Activated naive CD4-positive, alpha-beta T cell treated with Interleukin-2 at 50 U/mL for 16 hours (primary cell): ENCODE measurements at regions not wholly inside any gene's neighbourhood (a gene's known extent, or its start where the extent isn't known, plus 50 kb on each side); places are given as distances from the start of the nearest gene placed in this dataset.
"Not testable (repeated sequence)": the region's sequence is repeated elsewhere in the genome, so short reads cannot be mapped to it uniquely, and the experiment has no call there.

ENCODE experiments used
- DNase-seq: peaks from one replicate; pipeline ENCODE4 v3.0.0-alpha.2; 2020

DNA sequence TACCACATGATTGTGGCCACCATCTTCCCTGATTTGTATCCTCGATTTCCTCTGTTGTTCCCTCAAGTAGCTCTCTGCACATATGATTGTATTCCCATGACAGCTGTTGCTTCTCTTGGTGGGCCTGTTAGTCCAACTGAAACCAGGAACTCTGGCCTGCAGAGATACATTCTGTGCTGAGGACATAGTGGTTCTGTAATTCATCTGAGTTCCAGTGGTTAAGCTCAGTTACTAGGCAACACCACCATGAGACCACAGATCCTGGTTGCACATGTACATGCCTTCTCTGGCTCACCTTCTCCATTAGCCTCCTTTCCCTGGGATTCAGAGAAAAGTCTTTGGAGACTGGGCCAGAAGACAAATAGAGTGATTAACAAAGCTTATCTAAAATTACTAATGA is 172.1 kb upstream of the SLC7A11 start:
- no peak for DNase-seq

DNA sequence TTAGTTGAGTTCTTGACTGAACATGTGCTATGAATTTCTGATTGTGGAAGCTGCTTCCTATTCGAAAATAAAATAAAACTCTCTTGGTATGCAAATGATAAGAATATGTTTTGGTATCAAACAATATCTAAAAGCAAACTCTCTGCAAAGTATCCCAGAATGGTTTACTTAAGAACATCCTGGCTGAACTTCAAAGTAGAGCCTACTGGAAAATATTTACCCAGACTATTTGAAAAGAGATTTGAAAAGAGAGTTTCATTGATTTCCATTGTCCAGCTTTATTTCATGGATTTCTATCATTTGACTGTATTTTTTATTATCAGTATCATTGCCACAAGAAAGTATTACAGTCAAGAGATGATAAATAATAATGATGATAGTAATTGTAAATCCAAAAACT is 171.1 kb upstream of the SLC7A11 start:
- no peak for DNase-seq

DNA sequence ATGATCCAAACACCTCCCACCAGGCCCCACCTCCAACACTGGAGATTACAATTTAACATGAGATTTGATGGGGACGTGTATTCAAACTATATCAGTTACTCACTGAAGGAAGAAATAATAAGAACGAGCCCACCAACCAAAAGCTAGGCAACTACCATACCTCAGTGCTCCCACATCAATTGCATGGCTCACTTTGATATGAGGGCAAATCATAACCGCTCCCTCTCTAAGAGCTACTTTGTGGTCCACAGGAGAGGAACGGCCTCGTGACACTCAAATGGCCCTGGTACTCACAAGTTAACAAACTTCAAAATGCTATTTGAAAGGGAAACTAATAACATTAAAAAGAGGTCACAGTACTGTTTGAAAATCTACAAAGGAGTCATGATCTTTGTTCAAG is 170.7 kb upstream of the SLC7A11 start:
- no peak for DNase-seq

DNA sequence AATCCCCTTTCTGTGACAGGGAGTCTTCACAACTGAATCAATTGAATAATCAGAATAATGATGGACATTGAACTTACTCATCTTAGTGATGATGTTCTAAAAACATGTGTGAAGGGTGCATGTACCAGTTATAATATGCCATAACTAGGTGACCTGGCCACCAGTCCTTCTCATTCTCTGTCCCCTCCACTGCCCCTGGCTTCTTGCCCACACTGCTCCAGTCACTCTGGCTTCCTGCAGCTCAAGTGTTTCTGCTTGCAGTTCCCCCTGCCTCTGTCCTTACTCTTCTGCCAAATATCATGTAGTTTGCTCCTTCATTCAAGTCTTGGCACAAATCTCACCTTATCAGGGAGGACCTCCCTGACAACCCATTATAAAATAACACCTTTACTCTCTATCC is 168.1 kb upstream of the SLC7A11 start:
- DNase-seq = no peak

DNA sequence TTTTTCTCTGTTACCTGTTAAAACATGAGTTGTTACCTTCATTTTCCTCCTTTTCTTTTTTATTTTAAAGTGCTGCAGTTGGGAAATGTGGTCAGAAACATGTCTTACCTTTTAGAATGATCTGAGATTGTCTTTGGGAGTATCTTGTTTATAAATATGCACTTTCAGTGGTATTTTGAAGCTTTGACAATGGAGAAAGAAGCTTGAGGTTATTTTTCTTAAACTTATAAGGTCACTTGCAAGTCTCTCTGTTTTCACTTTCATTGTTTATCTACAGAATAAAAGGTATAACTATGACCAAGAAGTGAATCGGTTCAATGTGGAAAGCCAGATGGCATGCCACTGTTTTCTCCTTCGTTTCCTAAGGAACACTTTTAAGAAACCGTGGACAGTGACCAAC is 167.5 kb upstream of the SLC7A11 start:
- DNase-seq = no peak

DNA sequence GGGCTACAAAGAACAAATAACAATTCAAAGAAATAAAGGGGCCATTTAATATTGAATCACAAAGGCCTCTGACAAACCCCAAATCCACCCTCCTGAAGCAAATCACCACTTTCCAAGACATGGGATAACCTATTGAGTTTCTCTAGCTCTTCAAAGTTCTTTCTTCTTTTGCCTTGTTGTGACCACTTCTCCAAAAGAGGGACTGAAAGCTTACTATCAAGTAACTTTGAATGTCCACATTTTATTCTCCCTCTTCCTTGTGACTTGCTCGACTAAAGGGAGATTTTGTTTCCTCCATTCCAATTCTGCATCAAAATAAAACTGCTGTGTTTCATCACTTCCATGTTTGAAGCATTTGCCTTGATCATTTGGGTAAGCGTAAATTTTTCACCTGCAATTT is 166.6 kb upstream of the SLC7A11 start:
- DNase-seq = no peak

DNA sequence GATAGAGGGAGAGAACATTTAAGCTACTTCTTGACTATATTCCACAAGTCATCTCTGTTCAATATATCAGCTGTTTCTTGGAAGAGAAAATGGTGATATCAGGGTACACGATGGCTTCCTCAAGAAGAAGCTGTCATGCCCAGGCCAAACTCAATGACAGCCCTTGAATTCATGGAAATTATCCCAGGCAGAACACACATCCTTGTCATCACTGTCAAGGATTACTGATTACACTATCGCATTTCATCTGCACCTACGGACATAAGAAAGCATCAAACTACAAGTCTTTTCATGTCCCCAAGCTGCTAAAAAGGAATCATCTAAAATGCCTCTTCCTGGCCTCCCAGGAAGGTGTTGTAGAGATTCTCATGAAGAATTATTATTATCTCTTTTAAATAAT is 165.2 kb upstream of the SLC7A11 start:
- no peak for DNase-seq

DNA sequence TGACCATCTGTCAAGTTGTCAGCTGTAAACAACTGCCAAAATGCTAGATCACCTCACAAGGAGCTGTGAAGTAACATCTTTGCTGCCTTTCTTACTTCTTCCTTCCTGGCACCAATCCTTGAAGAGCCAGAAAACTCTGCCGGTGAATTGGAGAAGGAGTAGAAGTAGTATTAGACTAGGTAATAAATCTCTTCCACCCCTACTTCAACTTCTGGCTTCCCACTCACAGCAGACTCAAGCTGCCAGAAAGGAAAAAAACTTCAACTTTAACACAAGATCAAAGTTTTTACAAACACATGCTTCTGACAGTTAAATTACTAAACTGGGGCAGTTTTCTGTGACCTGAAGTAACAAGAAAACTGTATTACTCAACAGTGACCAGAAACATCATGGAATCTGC is 164.7 kb upstream of the SLC7A11 start:
- no peak for DNase-seq

DNA sequence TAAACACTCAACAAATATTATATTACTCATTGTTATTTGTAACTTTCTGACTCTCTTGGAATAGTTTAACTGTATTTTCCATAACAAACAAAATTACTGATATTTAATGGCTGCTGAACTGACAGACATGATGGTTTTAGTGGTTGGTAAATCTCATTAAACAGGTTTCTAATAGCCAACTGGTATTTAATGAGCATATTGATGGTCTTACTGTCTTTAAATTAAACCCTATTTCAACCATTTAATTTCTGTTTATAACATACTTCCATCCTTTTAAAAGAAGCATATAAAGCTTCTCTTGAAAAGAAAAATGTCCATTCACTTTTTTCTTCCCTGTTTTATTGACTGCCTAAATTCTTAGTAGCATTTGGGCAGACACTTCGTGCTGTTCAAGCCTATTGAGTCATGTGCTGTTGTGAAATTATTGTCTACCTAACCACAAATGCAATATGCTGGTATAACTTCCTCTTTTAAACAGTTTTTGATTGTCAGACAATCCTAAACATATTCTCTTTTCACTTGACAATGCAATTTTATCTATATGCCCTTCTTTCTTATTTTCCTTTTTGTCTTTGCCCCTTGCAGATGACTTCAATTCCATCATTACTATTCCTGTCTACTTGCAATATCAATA is 163.9 kb upstream of the SLC7A11 start:
- no peak for DNase-seq

DNA sequence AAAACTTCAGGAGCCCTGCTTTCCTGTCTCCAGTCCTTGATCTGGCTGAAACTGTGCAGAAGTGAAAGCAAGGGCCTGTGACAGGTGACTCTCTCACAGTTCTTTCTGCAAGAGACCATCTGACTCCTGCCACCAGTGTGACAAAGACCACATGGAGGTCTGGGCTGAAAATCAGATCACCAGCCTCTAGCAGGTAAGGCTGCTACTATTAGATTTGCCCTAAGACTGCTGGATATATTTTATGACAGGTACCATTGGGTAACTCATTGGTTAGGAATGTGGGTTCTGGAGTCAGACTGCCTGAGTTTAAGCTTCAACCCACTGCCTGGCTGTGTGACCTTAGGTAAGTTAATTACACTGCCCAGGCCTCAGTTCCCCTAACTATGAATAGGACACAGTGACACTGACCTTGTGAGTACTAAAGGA is 163.3 kb upstream of the SLC7A11 start:
- no peak for DNase-seq

DNA sequence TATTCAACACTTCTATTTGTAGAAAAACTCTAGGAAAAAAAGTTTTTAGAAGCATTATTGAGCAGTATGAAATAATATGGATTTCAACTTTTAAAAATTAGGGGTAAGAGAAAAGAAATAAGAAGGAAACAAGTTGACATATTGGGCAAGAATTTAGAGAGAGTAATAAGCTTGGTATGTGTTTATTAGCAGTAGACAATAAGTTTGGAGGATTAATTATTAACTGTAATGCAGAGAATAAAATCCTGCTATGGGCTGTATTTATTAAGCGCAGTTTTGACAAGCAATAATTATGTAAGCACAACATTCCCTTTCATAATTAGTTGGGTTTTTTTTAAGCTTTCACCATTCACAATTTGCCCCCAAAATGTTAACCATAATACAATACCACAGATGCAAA is 162.7 kb upstream of the SLC7A11 start:
- DNase-seq = no peak

DNA sequence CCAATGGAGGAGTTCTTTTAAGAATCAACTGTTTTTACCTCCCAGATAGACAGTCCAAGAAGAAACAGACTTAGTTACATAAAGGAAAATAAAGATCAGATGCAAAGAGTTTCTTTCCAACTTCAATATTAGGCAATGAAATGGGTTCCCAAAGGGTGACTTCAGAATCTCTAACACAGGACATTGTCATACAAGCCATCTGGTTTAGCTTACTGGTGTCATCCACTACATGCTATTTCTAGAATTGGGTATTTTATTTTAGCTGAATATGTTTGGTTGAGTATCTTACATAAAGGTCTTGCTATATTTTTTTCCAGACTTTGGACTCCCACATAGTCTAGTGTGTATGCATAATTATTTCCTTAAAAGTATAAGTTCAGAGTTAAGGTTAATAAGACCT is 162.1 kb upstream of the SLC7A11 start:
- DNase-seq = no peak

DNA sequence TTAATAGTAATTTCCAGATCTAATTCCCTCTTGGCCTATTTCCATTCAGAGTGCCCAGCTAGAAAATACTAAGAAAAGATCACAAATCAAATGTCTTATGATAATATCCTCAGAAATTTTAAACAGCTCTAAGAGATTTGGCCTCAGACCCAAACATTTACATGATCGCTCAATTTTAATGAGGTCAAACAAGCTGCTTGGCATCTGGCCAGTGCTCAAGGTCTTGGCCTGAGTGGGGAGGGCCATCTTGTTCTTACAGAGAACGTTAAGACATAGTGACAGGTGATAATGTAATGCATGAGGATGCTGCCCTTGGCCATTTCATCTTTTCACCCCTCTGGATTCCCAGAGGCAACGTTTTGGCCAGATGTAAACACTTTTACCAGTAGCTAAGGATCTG is 159.2 kb upstream of the SLC7A11 start:
- no peak for DNase-seq

DNA sequence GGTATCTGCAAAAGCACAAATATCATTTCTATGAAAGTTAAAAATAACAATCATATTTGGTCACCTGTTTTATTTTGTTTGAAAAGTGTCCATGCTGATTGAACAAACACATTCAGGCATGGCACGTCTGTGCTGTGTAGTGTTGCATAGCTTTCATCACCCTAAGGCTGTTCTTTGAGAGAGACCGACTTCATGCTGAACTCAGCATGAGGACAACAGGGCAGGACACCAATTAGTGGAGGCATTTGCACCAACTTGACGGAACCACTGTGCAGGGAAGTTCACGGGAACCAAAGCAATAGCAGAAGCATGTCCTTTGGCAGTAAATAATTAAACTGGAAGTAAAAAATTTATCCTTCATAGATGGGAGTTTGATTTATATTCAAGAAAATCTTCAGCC is 158.4 kb upstream of the SLC7A11 start:
- no peak for DNase-seq

DNA sequence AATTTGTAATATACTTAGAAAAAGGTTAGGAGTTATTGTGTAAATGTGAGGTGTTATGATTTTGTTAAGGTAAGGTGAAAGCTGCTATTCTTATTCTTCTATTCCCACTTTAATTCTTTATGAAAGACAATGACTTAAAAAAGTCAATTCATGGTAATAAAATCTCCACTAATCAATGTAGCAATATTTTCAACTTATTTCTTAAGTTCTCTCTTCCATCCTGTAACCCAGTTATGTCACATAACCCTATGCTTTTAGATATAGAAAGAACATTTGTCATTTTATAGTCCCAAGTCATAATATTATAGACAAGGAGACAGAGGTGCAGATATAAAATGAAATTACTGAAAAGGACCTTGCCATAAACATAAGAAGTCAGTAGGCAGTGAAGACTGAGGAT is 157.9 kb upstream of the SLC7A11 start:
- no peak for DNase-seq

DNA sequence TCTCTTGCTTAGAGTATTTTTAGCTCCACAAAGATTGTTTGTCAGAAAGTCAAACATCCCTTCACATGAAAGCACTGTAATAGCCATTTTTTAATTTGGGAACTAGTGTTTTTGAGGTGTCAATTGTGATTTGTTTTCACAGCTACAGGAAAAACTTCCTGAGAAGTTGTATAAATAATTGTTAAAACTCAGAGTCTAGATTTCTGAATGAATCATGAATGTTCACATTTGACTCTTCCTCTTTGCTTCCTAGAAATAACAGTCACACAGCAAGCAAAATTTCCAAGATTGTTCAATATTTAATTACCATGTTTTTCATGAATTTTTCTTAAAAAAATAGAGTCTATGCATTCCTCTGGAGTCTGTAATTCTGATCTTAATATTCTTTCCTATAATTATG is 156.9 kb upstream of the SLC7A11 start:
- no peak for DNase-seq

DNA sequence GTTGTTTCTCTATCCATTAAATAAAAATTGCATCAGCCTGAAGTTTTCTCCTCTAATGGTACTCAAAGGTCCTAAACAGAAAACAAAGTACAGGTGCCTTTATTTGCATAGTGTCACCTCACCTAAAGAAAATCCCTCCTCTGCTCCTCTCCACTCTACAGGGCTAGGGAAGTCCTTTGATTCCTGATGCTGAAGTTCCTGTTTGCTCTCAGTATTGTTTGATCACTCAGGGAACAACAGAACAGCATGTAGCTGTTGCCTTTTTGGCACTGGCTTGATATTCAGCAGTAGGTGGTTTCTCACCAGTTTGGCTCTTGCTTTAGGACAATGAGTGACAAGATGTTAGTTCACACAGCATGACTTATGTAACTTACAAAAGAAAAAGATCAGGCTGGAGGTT is 156.2 kb upstream of the SLC7A11 start:
- no peak for DNase-seq

DNA sequence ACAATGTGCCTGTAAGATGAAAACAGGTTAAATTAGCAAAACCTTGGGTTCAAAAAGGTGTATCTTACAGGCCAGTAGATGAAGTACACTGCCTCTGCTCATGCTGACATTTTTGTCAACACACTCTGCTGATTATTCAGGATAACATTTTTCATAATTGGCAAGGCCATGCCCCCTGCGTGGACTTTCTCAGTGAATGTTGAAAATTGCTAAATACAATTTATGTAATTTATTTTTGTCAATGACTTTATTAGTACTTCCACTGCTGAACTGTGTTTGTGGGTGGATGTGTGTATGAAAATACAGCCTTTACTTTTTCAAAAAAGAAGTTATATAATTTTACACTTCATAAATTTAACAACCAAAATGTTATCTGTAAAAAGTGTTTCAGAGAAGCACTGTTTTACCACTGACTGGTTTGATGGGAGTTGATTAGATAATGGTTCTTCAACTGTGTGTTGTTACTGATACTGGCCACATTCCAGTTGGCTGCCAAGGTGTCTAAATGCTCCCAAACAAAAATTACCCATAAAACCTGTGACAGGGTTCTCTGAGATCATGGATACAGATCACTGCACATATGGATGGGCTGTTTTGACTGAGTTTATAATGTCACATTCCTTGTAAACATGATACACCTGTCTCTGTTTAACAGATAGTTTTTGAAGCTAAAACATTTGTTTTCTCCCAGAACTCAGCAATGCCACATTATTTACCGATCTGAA is 151.9 kb upstream of the SLC7A11 start:
- DNase-seq = no peak

DNA sequence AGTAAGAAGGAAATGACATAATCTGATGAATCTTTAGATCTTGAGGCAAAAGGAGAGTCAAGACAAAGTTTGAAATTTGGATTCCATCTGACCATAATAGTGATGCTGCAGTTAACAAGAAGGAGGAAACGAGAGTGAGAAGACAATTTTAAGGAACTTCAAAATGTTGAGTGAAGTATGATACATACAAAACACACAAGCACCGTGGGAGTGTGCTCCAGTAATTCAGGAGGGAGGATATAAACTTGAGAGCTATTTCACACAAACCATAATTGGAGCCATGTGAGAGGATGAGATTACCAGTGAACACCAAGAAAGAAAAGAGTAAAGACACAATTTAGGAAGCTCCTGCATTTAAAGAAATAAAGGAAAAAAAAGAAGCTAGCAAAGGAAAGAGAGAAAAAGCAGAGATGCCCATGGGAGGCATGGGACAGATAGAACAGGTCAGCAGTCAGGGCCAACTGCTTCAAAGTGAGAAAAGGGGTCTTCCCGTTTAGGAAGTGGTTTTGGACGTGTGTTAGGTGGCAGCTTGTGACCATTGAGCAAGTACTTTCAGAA is 150.7 kb upstream of the SLC7A11 start:
- DNase-seq = no peak

DNA sequence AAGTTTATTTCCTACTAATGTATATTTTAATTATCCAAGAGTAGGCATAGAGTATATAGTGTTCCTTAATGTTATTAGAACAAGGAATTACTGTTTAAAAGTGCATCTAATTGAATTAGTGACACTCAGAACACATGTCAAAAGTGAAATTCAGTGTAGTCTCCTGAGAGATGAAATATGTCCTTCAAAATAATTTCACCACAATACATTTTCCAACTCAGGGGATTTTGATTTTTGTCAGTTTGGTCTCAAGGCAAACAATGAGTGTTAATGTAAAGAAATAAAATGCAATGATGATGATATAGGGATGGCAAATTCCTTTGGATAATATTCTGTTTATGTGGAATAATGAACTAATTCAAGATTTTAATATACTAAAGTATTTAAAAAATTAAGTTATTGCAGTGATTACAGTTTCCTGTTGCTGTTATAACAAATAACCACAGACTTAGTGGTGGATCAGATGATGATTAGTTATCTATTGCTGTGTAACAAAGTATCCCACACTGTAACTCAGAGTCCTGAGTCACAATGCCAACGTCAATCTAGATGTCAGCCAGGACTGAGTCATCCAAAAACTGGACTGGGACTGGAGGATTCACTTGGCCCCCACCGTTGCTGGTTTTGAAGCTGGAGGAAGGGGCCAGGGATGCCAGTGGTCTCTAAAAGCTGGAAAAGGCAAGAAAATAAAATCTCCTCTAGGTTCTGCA is 148.0 kb upstream of the SLC7A11 start:
- DNase-seq = no peak

DNA sequence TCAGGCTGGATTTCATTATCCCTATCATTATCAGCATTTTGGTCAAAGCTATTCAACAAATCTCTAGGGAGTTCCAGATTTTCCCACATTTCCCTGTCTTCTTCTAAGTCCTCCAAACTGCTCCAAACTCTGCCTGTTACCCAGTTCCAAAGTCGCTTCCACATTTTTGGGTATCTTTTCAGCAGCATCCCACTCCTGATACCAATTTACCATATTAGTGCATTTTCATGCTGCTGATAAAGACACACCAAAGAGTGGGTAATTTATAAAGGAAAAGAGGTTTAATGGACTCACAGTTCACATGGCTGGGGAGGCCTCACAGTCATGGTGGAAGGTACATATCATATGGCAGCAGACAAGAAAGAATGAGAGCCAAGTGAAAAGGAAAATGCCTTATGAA is 132.8 kb upstream of the SLC7A11 start:
- no peak for DNase-seq

DNA sequence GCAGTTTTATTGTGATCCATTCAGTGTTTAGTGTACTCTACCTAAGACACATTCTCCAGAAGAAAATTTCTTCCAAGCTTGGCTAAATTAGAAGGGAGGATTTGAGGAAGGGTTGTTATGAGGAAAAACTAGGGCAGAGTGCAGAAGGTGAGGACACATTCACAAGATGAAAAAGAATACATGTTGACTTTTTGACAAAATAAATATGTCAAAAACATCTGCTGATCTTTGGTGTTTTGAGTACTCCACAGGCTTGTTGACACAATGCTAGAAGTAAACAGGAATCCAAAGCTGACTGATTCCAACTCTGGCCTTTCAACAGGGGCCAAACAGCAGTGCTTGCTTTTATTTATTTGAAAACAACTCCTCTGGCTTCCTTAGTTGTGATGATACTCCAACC is 125.8 kb upstream of the SLC7A11 start:
- DNase-seq = no peak

DNA sequence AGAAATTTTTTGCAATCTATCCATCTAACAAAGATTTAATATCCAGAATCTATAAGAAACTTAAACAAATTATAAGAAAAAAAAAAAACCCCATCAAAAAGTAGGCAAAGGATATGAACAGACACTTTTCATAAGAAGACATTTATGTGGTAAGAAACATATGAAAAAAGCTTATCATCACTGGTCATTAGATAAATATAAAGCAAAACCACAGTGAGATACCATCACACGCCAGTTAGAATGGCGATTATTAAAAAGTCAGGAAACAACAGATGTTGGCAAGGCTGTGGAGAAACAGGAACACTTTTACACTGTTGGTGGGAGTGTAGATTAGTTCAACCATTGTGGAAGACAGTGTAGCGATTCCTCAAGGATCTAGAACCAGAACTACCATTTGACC is 110.3 kb upstream of the SLC7A11 start:
- DNase-seq = not testable (repeated sequence)

DNA sequence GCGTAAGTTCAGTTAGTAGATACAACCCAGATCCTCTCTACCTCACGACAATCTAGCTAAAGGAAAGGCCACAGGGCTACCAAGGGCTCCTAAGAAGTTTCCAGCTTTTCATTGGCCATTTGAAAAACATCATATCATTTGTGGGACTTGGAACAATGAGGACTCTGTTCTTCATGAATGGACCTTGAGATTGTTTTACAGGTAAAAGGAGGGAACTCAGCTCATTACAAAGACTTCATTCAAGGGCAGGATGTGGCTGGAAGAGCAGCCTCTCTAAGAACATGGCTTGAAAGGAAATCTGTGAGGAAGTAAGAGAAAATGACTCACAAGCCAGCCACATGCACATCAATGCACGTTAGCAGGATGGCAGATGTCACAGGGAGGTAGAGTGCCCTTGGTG is 105.9 kb upstream of the SLC7A11 start:
- no peak for DNase-seq
